ENCODE measurements at regions not wholly inside any gene's neighbourhood (a gene's known extent, or its start where the extent isn't known, plus 50 kb on each side); places are given as distances from the start of the nearest gene placed in this dataset.

DNA sequence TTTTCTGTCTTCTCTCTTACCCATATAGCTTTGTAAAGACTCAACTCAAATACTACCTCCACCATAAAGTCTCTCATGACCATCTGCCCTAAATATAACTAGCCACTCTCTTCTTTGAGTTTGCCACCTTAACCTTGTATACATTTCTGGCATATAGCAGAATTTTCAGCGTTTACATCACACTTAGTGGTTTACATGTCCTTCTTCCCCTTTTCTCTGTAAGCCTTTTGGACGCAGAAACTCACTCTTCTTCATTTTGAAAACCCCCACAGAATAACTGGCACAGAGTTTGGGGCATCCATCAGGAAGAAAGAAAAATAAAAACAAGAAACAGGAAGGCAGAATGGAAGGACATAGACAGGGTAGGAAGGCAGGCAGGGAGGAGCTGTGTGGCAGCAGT, 131.8 kb upstream of the DUSP10 start:
- TF ChIP-seq, protein P1, sequence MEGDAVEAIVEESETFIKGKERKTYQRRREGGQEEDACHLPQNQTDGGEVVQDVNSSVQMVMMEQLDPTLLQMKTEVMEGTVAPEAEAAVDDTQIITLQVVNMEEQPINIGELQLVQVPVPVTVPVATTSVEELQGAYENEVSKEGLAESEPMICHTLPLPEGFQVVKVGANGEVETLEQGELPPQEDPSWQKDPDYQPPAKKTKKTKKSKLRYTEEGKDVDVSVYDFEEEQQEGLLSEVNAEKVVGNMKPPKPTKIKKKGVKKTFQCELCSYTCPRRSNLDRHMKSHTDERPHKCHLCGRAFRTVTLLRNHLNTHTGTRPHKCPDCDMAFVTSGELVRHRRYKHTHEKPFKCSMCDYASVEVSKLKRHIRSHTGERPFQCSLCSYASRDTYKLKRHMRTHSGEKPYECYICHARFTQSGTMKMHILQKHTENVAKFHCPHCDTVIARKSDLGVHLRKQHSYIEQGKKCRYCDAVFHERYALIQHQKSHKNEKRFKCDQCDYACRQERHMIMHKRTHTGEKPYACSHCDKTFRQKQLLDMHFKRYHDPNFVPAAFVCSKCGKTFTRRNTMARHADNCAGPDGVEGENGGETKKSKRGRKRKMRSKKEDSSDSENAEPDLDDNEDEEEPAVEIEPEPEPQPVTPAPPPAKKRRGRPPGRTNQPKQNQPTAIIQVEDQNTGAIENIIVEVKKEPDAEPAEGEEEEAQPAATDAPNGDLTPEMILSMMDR (IDR thresholded peaks at IDR 0.05), result no peak
- TF ChIP-seq POLR2A (IDR thresholded peaks at IDR 0.05), result no peak
- no peak for DNase-seq
- intact Hi-C loops (cut with DNase I; ENCODE audit: low total_unique reads), result no loop called here
- H3K4me1 ChIP-seq, result no peaks in the 10 kb centered on the region
- no peaks in the 10 kb centered on the region for H3K36me3 ChIP-seq
- no peak overlapping the region for H3K4me3 ChIP-seq
- no peaks in the 10 kb centered on the region for H3K27me3 ChIP-seq
- H3K27ac ChIP-seq, result no peak overlapping the region
- no peaks in the 10 kb centered on the region for H3K9me3 ChIP-seq

GRCh38 chr1:221871056-221871455, 129.2 kb upstream of the DUSP10 start:
- no peak for TF ChIP-seq POLR2A (IDR thresholded peaks at IDR 0.05)
- TF ChIP-seq, protein P1 (IDR thresholded peaks at IDR 0.05), result no peak
- H3K27ac ChIP-seq, result no peak overlapping the region
- H3K4me1 ChIP-seq, result no peaks in the 10 kb centered on the region
- no peak overlapping the region for H3K4me3 ChIP-seq
- no peaks in the 10 kb centered on the region for H3K9me3 ChIP-seq
- intact Hi-C loops (cut with DNase I; ENCODE audit: low total_unique reads), result no loop called here
- H3K27me3 ChIP-seq, result no peaks in the 10 kb centered on the region
- no peaks in the 10 kb centered on the region for H3K36me3 ChIP-seq
- DNase-seq, result no peak

GRCh38 chr1:221869779-221870178, 127.9 kb upstream of the DUSP10 start:
- no peaks in the 10 kb centered on the region for H3K27me3 ChIP-seq
- H3K4me3 ChIP-seq, result no peak overlapping the region
- DNase-seq, result no peak
- no peaks in the 10 kb centered on the region for H3K9me3 ChIP-seq
- no peaks in the 10 kb centered on the region for H3K36me3 ChIP-seq
- H3K4me1 ChIP-seq, result no peaks in the 10 kb centered on the region
- intact Hi-C loops (cut with DNase I; ENCODE audit: low total_unique reads), result no loop called here
- TF ChIP-seq, protein P1 (IDR thresholded peaks at IDR 0.05), result no peak
- TF ChIP-seq POLR2A (IDR thresholded peaks at IDR 0.05), result no peak
- H3K27ac ChIP-seq, result no peak overlapping the region

DNA sequence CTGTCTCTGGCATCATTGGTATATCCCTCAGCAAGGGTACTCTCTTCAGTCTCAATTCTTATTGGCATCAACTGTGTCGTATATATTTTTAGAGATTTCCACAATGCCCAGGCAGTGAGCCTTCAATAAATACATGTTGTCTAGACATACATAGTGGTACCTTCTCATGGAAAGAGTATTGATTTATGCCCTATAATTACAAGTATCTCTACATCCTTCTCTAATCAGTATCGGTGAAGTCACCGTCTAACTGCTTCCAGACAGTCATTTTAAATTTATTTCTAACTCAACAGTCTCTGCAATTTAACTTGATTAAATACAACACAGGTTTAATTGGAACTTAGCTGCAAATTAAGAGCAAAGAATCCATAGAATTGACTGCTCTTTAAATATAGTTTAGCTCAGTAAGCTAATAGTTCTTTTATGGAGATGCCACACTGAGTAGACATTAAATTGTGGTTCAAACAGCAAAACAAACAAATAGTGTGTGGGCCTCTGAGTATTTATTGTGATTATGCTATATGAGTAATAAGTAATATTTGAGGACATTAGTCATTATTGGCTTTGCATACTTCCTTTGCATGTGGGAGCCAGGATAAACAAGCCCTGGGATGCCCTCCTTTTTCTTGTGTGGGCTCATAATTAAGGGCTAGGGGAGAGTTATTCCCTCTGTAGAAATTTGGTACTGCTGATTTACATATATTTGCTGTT, 126.9 kb upstream of the DUSP10 start:
- Histone ChIP-seq H3K4me3 (no peak overlapping the region), H3K9me3 (no peaks in the 10 kb centered on the region), H3K27me3 (no peaks in the 10 kb centered on the region), H3K4me1 (no peaks in the 10 kb centered on the region), H3K27ac (no peak overlapping the region), H3K36me3 (no peaks in the 10 kb centered on the region)
- no peak for DNase-seq
- TF ChIP-seq, protein P1 (IDR thresholded peaks at IDR 0.05), result no peak
- TF ChIP-seq POLR2A (IDR thresholded peaks at IDR 0.05), result no peak
- intact Hi-C loops (cut with DNase I; ENCODE audit: low total_unique reads), result no loop called here

- H3K36me3 ChIP-seq, result no peaks in the 10 kb centered on the region
- H3K27me3 ChIP-seq, result no peaks in the 10 kb centered on the region
- no peak for DNase-seq
- intact Hi-C loops (cut with DNase I; ENCODE audit: low total_unique reads), result no loop called here
- no peaks in the 10 kb centered on the region for H3K9me3 ChIP-seq
- H3K4me3 ChIP-seq, result no peak overlapping the region
- H3K27ac ChIP-seq, result no peak overlapping the region
- no peaks in the 10 kb centered on the region for H3K4me1 ChIP-seq
- TF ChIP-seq, protein P1 (IDR thresholded peaks at IDR 0.05), result no peak
- TF ChIP-seq POLR2A (IDR thresholded peaks at IDR 0.05), result no peak
Measured at GRCh38 chr1:221867003-221867402, 125.1 kb upstream of the DUSP10 start.

Data from uterus (tissue), 3 donors.